GM18868 (cell line): ENCODE measurements at regions not wholly inside any gene's neighbourhood (a gene's known extent, or its start where the extent isn't known, plus 50 kb on each side); places are given as distances from the start of the nearest gene placed in this dataset.
A peak's percentile ranks its signal among the peaks of the same experiment; 100 is the strongest.

Experiments
- ATAC-seq: cut with Tn5 transposase; IDR thresholded peaks from one replicate; pipeline ENCODE4 v1.9.1; 2021; ENCODE audit warnings: mild to moderate bottlenecking, moderate library complexity; ENCODE audit not compliant: unreplicated experiment

GRCh38 chr9:99282406-99282805 lies 60.3 kb downstream of the SEC61B start:
- ATAC-seq: no peak

- ATAC-seq: no peak
Measured at GRCh38 chr9:99285965-99286364, 63.9 kb downstream of the SEC61B start.

- ATAC-seq: no peak
Measured at GRCh38 chr9:99286536-99286935, 64.5 kb downstream of the SEC61B start.

GRCh38 chr9:99287641-99288040 lies 65.6 kb downstream of the SEC61B start:
- no peak for ATAC-seq

GRCh38 chr9:99288830-99289229 lies 66.7 kb downstream of the SEC61B start:
- no peak for ATAC-seq

- no peak for ATAC-seq
Measured at GRCh38 chr9:99294850-99295461, 72.9 kb downstream of the SEC61B start.

GRCh38 chr9:99296291-99296951 lies 74.3 kb downstream of the SEC61B start:
- peak; percentile 67 for ATAC-seq

GRCh38 chr9:99298614-99299013 lies 76.5 kb downstream of the SEC61B start:
- ATAC-seq: no peak

GRCh38 chr9:99299211-99300102 lies 77.4 kb downstream of the SEC61B start:
- no peak for ATAC-seq

- no peak for ATAC-seq
Measured at GRCh38 chr9:99300103-99300439, 78.0 kb downstream of the SEC61B start.

- no peak for ATAC-seq
Measured at GRCh38 chr9:99300603-99301002, 78.5 kb downstream of the SEC61B start.

GRCh38 chr9:99303177-99303576 lies 81.1 kb downstream of the SEC61B start:
- ATAC-seq: no peak

- ATAC-seq: no peak
Measured at GRCh38 chr9:99305124-99305523, 83.0 kb downstream of the SEC61B start.

- no peak for ATAC-seq
Measured at GRCh38 chr9:99305820-99306811, 84.0 kb downstream of the SEC61B start.

- ATAC-seq: no peak
Measured at GRCh38 chr9:99307851-99308250, 85.8 kb downstream of the SEC61B start.

- ATAC-seq: peak; percentile 48
Measured at GRCh38 chr9:99309141-99309939, 87.3 kb downstream of the SEC61B start.

- no peak for ATAC-seq
Measured at GRCh38 chr9:99312736-99313135, 90.7 kb downstream of the SEC61B start.

- no peak for ATAC-seq
Measured at GRCh38 chr9:99319048-99319447, 97.0 kb downstream of the SEC61B start.

GRCh38 chr9:99322299-99322698 lies 100.2 kb downstream of the SEC61B start:
- ATAC-seq: no peak
